Endodermal cell (in vitro differentiated cells): ENCODE measurements at regions not wholly inside any gene's neighbourhood (a gene's known extent, or its start where the extent isn't known, plus 50 kb on each side); places are given as distances from the start of the nearest gene placed in this dataset.

Experiments
- DNase-seq: peaks from one replicate; pipeline ENCODE4 v3.0.0-alpha.2; 2017
- H3K27ac ChIP-seq: 2 replicates; pipeline ENCODE4 v1.5.1; 2013; ENCODE audit warnings: mild to moderate bottlenecking, low read depth, low read length, moderate library complexity
- H3K27me3 ChIP-seq: 2 replicates; pipeline ENCODE4 v1.6.1; 2013; ENCODE audit warnings: mild to moderate bottlenecking, low read length, moderate library complexity; ENCODE audit not compliant: insufficient read depth, control insufficient read depth, poor library complexity, severe bottlenecking
- H3K36me3 ChIP-seq: 2 replicates; pipeline ENCODE4 v1.7.0; 2013; ENCODE audit warnings: mild to moderate bottlenecking, low read length, moderate library complexity; ENCODE audit not compliant: control insufficient read depth, insufficient read depth
- H3K4me1 ChIP-seq: one replicate; pipeline ENCODE4 v1.7.0; 2013; ENCODE audit warnings: low read length; ENCODE audit not compliant: control insufficient read depth, insufficient read depth
- H3K4me3 ChIP-seq: 2 replicates; pipeline ENCODE4 v1.5.1; 2013; ENCODE audit warnings: mild to moderate bottlenecking, low read length, moderate library complexity
- H3K9ac ChIP-seq: 2 replicates; pipeline ENCODE4 v1.6.1; 2013; ENCODE audit warnings: mild to moderate bottlenecking, low read length, moderate library complexity; ENCODE audit not compliant: poor library complexity, severe bottlenecking; ENCODE audit errors: extremely low read depth
- H3K9me3 ChIP-seq: 2 replicates; pipeline ENCODE4 v1.6.1; 2013; ENCODE audit warnings: mild to moderate bottlenecking, low read length, moderate library complexity; ENCODE audit not compliant: control insufficient read depth
- H3K27ac Mint-ChIP-seq: 2 replicates; pipeline ENCODE4 v1.8.0; 2020; ENCODE audit warnings: mixed read lengths
- H3K27me3 Mint-ChIP-seq: 2 replicates; pipeline ENCODE4 v1.8.0; 2021; ENCODE audit warnings: mild to moderate bottlenecking, mixed read lengths; ENCODE audit not compliant: insufficient read depth
- H3K36me3 Mint-ChIP-seq: 2 replicates; pipeline ENCODE4 v1.8.0; 2020; ENCODE audit warnings: low read depth, mixed read lengths
- H3K4me1 Mint-ChIP-seq: 2 replicates; pipeline ENCODE4 v1.8.0; 2020; ENCODE audit warnings: mixed read lengths
- H3K4me3 Mint-ChIP-seq: 2 replicates; pipeline ENCODE4 v1.8.0; 2020; ENCODE audit warnings: mild to moderate bottlenecking, moderate library complexity, mixed read lengths
- H3K9me3 Mint-ChIP-seq: 2 replicates; pipeline ENCODE4 v1.8.0; 2020; ENCODE audit warnings: mild to moderate bottlenecking, mixed read lengths
- CTCF ChIP-seq: fragments of 200-600 bp; sonication (generic); conservative IDR thresholded peaks from 2 replicates; pipeline ENCODE4 v1.5.0; 2021; ENCODE audit warnings: antibody characterized with exemption, mild to moderate bottlenecking
- WGBS, 2 experiments: methylation state at CpG; one replicate each; pipeline versions ENCODE4 v1.1.5 to v1.1.7; 2013; ENCODE audit warnings: missing lambda C conversion rate in 2 of 2, mixed read lengths in 1 of 2; ENCODE audit not compliant: insufficient coverage in 1 of 2, insufficient read length in 1 of 2; 5-methylcytosine and 5-hydroxymethylcytosine counted together

DNA sequence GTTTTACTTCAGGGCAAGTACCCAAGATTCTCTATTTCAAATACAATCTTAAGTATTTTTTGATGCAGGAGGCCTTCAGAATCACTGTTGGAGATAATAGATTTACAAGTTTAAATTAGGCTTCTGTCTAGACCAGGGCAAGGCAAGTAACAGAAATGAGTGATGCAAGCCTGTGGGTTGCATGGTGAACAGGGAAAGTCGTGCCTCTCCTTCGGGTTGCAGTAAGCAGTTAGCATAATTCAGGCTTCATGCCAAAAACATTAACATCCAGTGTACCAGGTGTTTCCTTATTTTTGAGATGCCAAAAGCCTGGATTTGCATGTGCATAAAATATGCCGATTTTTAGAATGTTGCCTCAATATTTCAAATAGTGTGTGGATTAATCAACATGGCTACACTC, 369.0 kb downstream of the CAAP1 start:
- no peak overlapping the region for H3K27ac ChIP-seq
- Mint-ChIP-seq H3K4me1 (peaks cover 4% of the 10 kb centered on the region), H3K27me3 (no peaks in the 10 kb centered on the region), H3K4me3 (no peak overlapping the region), H3K9me3 (no peaks in the 10 kb centered on the region), H3K27ac (no peak overlapping the region), H3K36me3 (no peaks in the 10 kb centered on the region)
- 94% methylated on average over 2 to 3 of the region's 3 CpGs for WGBS, 2 experiments
- no peaks in the 10 kb centered on the region for H3K9me3 ChIP-seq
- no peak for TF ChIP-seq CTCF
- H3K4me3 ChIP-seq, result no peak overlapping the region
- H3K27me3 ChIP-seq, result no peaks in the 10 kb centered on the region
- no peaks in the 10 kb centered on the region for H3K4me1 ChIP-seq
- H3K9ac ChIP-seq, result no peak overlapping the region
- no peaks in the 10 kb centered on the region for H3K36me3 ChIP-seq
- DNase-seq, result no peak

- Histone ChIP-seq H3K9me3 (no peaks in the 10 kb centered on the region), H3K36me3 (no peaks in the 10 kb centered on the region), H3K27me3 (no peaks in the 10 kb centered on the region), H3K9ac (no peak overlapping the region), H3K4me1 (no peaks in the 10 kb centered on the region), H3K4me3 (no peak overlapping the region), H3K27ac (no peak overlapping the region)
- no peak for DNase-seq
- no peak overlapping the region for H3K4me3 Mint-ChIP-seq
- H3K9me3 Mint-ChIP-seq, result no peaks in the 10 kb centered on the region
- no peaks in the 10 kb centered on the region for H3K27me3 Mint-ChIP-seq
- TF ChIP-seq CTCF, result no peak
- 100% methylated on average over 1 of the region's 1 CpG; no CpG with 5 or more reads in 1 of the 2 experiments for WGBS, 2 experiments
- H3K36me3 Mint-ChIP-seq, result no peaks in the 10 kb centered on the region
- H3K4me1 Mint-ChIP-seq, result no peaks in the 10 kb centered on the region
- H3K27ac Mint-ChIP-seq, result no peak overlapping the region
These were observed 372.5 kb downstream of the CAAP1 start for GRCh38 chr9:26520141-26520540.

- no peak overlapping the region for H3K27ac ChIP-seq
- WGBS, 2 experiments, result 86 to 93% methylated on average over 1 of the region's 1 CpG
- H3K4me3 ChIP-seq, result no peak overlapping the region
- no peak for TF ChIP-seq CTCF
- no peaks in the 10 kb centered on the region for H3K9me3 ChIP-seq
- no peak overlapping the region for H3K4me3 Mint-ChIP-seq
- DNase-seq, result no peak
- H3K4me1 Mint-ChIP-seq, result no peaks in the 10 kb centered on the region
- no peaks in the 10 kb centered on the region for H3K27me3 Mint-ChIP-seq
- H3K9ac ChIP-seq, result no peak overlapping the region
- no peaks in the 10 kb centered on the region for H3K36me3 ChIP-seq
- H3K27ac Mint-ChIP-seq, result no peak overlapping the region
- no peaks in the 10 kb centered on the region for H3K4me1 ChIP-seq
- no peaks in the 10 kb centered on the region for H3K27me3 ChIP-seq
- no peaks in the 10 kb centered on the region for H3K9me3 Mint-ChIP-seq
- no peaks in the 10 kb centered on the region for H3K36me3 Mint-ChIP-seq
These were observed 375.7 kb downstream of the CAAP1 start for GRCh38 chr9:26516773-26517343.
